MM.1S (cell line): ENCODE measurements at regions not wholly inside any gene's neighbourhood (a gene's known extent, or its start where the extent isn't known, plus 50 kb on each side); places are given as distances from the start of the nearest gene placed in this dataset.

ENCODE experiments used
- DNase-seq: peaks from one replicate; pipeline ENCODE4 v3.0.0-alpha.2; 2015
- H2AFZ ChIP-seq: fragments of 300-600 bp; sonication (generic); 2 replicates; pipeline ENCODE4 v1.6.0; 2016; ENCODE audit warnings: antibody characterized with exemption, low read length
- H3F3A ChIP-seq: fragments of 300-600 bp; sonication (generic); 2 replicates; pipeline ENCODE4 v1.6.1; 2016; ENCODE audit warnings: mild to moderate bottlenecking, antibody characterized with exemption, low read length, moderate library complexity, mixed read lengths; ENCODE audit not compliant: insufficient read depth
- H3K27ac ChIP-seq: fragments of 300-600 bp; sonication (generic); 2 replicates; pipeline ENCODE4 v1.5.1; 2016; ENCODE audit warnings: mild to moderate bottlenecking, low read length
- H3K27me3 ChIP-seq: fragments of 300-600 bp; sonication (generic); replicated peaks from 2 replicates; pipeline ENCODE4 v1.6.0; 2016; ENCODE audit warnings: low read length; ENCODE audit not compliant: insufficient read depth
- H3K36me3 ChIP-seq: fragments of 300-600 bp; sonication (generic); replicated peaks from 2 replicates; pipeline ENCODE4 v1.6.1; 2016; ENCODE audit warnings: mild to moderate bottlenecking, low read length, mixed read lengths; ENCODE audit not compliant: insufficient read depth
- H3K4me1 ChIP-seq: fragments of 300-600 bp; sonication (generic); 2 replicates; pipeline ENCODE4 v1.6.1; 2016; ENCODE audit warnings: low read length, mixed read lengths
- H3K4me2 ChIP-seq: fragments of 300-600 bp; sonication (generic); 2 replicates; pipeline ENCODE4 v1.6.0; 2016; ENCODE audit warnings: low read depth, low read length
- H3K4me3 ChIP-seq: fragments of 300-600 bp; sonication (generic); 2 replicates; pipeline ENCODE4 v1.5.1; 2016; ENCODE audit warnings: low read length, mixed read lengths
- H3K79me2 ChIP-seq: fragments of 300-600 bp; sonication (generic); 2 replicates; pipeline ENCODE4 v1.6.1; 2016; ENCODE audit warnings: mixed run types, low read length, mixed read lengths
- H3K9ac ChIP-seq: fragments of 300-600 bp; sonication (generic); 2 replicates; pipeline ENCODE4 v1.6.1; 2016; ENCODE audit warnings: low read length, mixed read lengths
- H3K9me2 ChIP-seq: fragments of 300-600 bp; sonication (generic); replicated peaks from 2 replicates; pipeline ENCODE4 v1.6.1; 2016; ENCODE audit warnings: mild to moderate bottlenecking, low read length, mixed read lengths; ENCODE audit not compliant: insufficient read depth
- H3K9me3 ChIP-seq: fragments of 300-600 bp; sonication (generic); replicated peaks from 2 replicates; pipeline ENCODE4 v1.6.1; 2016; ENCODE audit warnings: mild to moderate bottlenecking, low read length, mixed read lengths; ENCODE audit not compliant: insufficient read depth
- H4K20me1 ChIP-seq: fragments of 300-600 bp; sonication (generic); 2 replicates; pipeline ENCODE4 v1.6.1; 2016; ENCODE audit warnings: mild to moderate bottlenecking, low read length, moderate library complexity, mixed read lengths; ENCODE audit not compliant: insufficient read depth
- EZH2 ChIP-seq: fragments of 300-600 bp; sonication (generic); optimal IDR thresholded peaks from 2 replicates; pipeline ENCODE3; 2017; ENCODE audit warnings: low read depth, mild to moderate bottlenecking, antibody characterized with exemption, low read length, mixed read lengths
- EZH2phosphoT487 ChIP-seq: fragments of 300-600 bp; sonication (generic); IDR thresholded peaks from 2 replicates; pipeline ENCODE4 v1.6.1; 2018; ENCODE audit warnings: antibody characterized with exemption, low read length
- TF ChIP-seq, protein P1 (sequence below): fragments of 300-600 bp; sonication (generic); IDR thresholded peaks from 2 replicates; pipeline ENCODE4 v1.5.1; 2016; ENCODE audit warnings: antibody characterized with exemption, low read length, mixed read lengths

DNA sequence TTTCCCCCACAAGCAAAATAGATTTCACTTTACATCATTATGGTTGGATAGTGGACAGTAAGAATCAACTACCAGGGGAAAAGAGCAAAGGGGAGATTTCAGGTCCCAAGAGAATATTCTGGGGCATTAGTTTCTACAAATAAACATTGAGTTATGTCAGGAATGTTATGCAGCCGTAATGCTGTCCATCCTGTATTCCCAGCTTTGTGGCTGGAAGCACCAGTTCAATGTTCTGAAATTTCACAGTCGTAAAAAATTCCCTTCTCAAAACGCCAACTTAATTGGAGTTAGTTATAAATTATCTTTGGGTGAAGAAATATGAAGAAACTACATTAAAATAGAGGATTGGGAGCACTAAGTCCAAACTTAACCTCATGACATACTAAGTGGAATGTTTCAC is 141.5 kb upstream of the FIGN start:
- H3K27me3 ChIP-seq: no peaks in the 10 kb centered on the region
- H3F3A ChIP-seq: no peaks in the 10 kb centered on the region
- no peak overlapping the region for H2AFZ ChIP-seq
- no peaks in the 10 kb centered on the region for H3K9me3 ChIP-seq
- H3K4me2 ChIP-seq: no peak overlapping the region
- no peaks in the 10 kb centered on the region for H3K4me1 ChIP-seq
- H3K36me3 ChIP-seq: no peaks in the 10 kb centered on the region
- no peaks in the 10 kb centered on the region for H4K20me1 ChIP-seq
- TF ChIP-seq EZH2 (no peak), EZH2phosphoT487 (no peak)
- TF ChIP-seq, protein P1, sequence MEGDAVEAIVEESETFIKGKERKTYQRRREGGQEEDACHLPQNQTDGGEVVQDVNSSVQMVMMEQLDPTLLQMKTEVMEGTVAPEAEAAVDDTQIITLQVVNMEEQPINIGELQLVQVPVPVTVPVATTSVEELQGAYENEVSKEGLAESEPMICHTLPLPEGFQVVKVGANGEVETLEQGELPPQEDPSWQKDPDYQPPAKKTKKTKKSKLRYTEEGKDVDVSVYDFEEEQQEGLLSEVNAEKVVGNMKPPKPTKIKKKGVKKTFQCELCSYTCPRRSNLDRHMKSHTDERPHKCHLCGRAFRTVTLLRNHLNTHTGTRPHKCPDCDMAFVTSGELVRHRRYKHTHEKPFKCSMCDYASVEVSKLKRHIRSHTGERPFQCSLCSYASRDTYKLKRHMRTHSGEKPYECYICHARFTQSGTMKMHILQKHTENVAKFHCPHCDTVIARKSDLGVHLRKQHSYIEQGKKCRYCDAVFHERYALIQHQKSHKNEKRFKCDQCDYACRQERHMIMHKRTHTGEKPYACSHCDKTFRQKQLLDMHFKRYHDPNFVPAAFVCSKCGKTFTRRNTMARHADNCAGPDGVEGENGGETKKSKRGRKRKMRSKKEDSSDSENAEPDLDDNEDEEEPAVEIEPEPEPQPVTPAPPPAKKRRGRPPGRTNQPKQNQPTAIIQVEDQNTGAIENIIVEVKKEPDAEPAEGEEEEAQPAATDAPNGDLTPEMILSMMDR: no peak
- DNase-seq: no peak
- no peaks in the 10 kb centered on the region for H3K79me2 ChIP-seq
- H3K9ac ChIP-seq: no peak overlapping the region
- H3K9me2 ChIP-seq: no peaks in the 10 kb centered on the region
- H3K4me3 ChIP-seq: no peak overlapping the region
- H3K27ac ChIP-seq: no peak overlapping the region

DNA sequence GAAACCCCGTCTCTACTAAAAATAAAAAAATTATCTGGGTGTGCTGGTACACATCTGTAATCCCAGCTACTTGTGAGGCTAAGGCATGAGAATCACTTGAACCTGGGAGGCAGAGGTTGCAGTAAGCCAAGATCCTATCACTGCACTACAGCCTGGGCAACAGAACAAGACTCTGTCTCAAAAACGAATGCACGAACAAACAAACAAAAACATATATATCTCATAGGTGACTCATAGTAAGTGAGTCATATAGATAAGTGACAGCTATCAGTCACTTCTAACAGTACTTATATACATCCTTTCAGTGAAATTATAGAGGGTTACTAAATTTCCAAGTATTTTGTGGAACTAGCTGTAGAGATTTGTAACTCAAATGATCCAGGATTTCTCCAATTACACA is 127.3 kb upstream of the FIGN start:
- H3K27me3 ChIP-seq: no peaks in the 10 kb centered on the region
- TF ChIP-seq, protein P1: no peak
- TF ChIP-seq EZH2 (no peak), EZH2phosphoT487 (no peak)

DNA sequence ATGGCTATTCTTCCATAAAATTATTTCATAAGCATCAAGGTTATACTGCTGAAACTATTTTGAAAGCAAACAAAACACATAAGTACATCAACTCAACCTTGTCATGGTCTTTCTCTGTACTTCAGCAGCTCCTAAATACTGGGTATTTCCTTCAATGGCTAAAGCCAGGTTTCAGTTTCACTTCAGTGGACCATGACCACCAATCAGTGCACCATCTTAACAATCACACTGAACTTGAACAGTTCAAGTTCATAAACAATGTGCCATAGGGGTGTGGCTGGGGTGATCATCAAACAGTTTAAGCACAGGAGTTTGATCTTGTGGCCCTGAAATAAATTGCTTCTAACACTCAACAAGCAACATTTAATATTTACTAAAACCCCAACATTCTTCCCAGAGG is 124.1 kb upstream of the FIGN start:
- no peaks in the 10 kb centered on the region for H3K4me1 ChIP-seq
- no peak overlapping the region for H3K27ac ChIP-seq
- no peak for TF ChIP-seq EZH2phosphoT487
- TF ChIP-seq, protein P1: no peak
- no peak for TF ChIP-seq EZH2
- H3K4me2 ChIP-seq: no peak overlapping the region
- H2AFZ ChIP-seq: no peak overlapping the region
- no peaks in the 10 kb centered on the region for H3K36me3 ChIP-seq
- H3K27me3 ChIP-seq: no peaks in the 10 kb centered on the region
- H3K9ac ChIP-seq: no peak overlapping the region
- H3K4me3 ChIP-seq: no peak overlapping the region
- H4K20me1 ChIP-seq: no peaks in the 10 kb centered on the region
- H3K9me3 ChIP-seq: no peaks in the 10 kb centered on the region
- no peaks in the 10 kb centered on the region for H3K9me2 ChIP-seq
- no peaks in the 10 kb centered on the region for H3K79me2 ChIP-seq
- DNase-seq: peak; percentile 42
- no peaks in the 10 kb centered on the region for H3F3A ChIP-seq

More for the DNA sequence above, 127.3 kb upstream of the FIGN start:
- no peaks in the 10 kb centered on the region for H3K79me2 ChIP-seq
- no peaks in the 10 kb centered on the region for H4K20me1 ChIP-seq
- H3K4me1 ChIP-seq: no peaks in the 10 kb centered on the region
- no peak overlapping the region for H3K4me2 ChIP-seq
- no peaks in the 10 kb centered on the region for H3K36me3 ChIP-seq
- no peak overlapping the region for H3K9ac ChIP-seq
- H3F3A ChIP-seq: no peaks in the 10 kb centered on the region
- H3K9me3 ChIP-seq: no peaks in the 10 kb centered on the region
- no peaks in the 10 kb centered on the region for H3K9me2 ChIP-seq
- DNase-seq: no peak
- H2AFZ ChIP-seq: no peak overlapping the region
- no peak overlapping the region for H3K4me3 ChIP-seq
- H3K27ac ChIP-seq: no peak overlapping the region
